ENCODE measurements at regions not wholly inside any gene's neighbourhood (a gene's known extent, or its start where the extent isn't known, plus 50 kb on each side); places are given as distances from the start of the nearest gene placed in this dataset.
"Not testable (repeated sequence)": the region's sequence is repeated elsewhere in the genome, so short reads cannot be mapped to it uniquely, and the experiment has no call there.

- no peak for ATAC-seq
These were observed 134.0 kb downstream of the SST start for GRCh38 chr3:187536185-187536584.

- ATAC-seq = no peak
These were observed 136.4 kb downstream of the SST start for GRCh38 chr3:187533797-187534196.

- no peak for ATAC-seq
These were observed 138.4 kb downstream of the SST start for GRCh38 chr3:187531831-187532230.

- no peak for ATAC-seq
These were observed 147.3 kb downstream of the SST start for GRCh38 chr3:187522890-187523289.

GRCh38 chr3:187522293-187522692, 147.9 kb downstream of the SST start:
- no peak for ATAC-seq

GRCh38 chr3:187521546-187521945, 148.6 kb downstream of the SST start:
- ATAC-seq = no peak

GRCh38 chr3:187520027-187520945, 149.9 kb downstream of the SST start:
- no peak for ATAC-seq

- ATAC-seq = no peak
These were observed 150.7 kb downstream of the SST start for GRCh38 chr3:187519428-187519890.

GRCh38 chr3:187518616-187519015, 150.4 kb downstream of the RTP4 start:
- ATAC-seq = no peak

GRCh38 chr3:187518207-187518606, 150.0 kb downstream of the RTP4 start:
- ATAC-seq = no peak

- no peak for ATAC-seq
These were observed 148.4 kb downstream of the RTP4 start for GRCh38 chr3:187516446-187517185.

GRCh38 chr3:187507905-187508304, 139.7 kb downstream of the RTP4 start:
- no peak for ATAC-seq

GRCh38 chr3:187507266-187507665, 139.1 kb downstream of the RTP4 start:
- no peak for ATAC-seq

GRCh38 chr3:187504435-187504834, 136.2 kb downstream of the RTP4 start:
- no peak for ATAC-seq

GRCh38 chr3:187498211-187498724, 130.1 kb downstream of the RTP4 start:
- no peak for ATAC-seq

- no peak for ATAC-seq
These were observed 128.9 kb downstream of the RTP4 start for GRCh38 chr3:187497052-187497451.

GRCh38 chr3:187494056-187494455, 125.9 kb downstream of the RTP4 start:
- ATAC-seq = not testable (repeated sequence)

GRCh38 chr3:187491371-187491770, 123.2 kb downstream of the RTP4 start:
- ATAC-seq = no peak

- ATAC-seq = no peak
These were observed 122.2 kb downstream of the RTP4 start for GRCh38 chr3:187490366-187490765.

- ATAC-seq = no peak
These were observed 116.5 kb downstream of the RTP4 start for GRCh38 chr3:187484547-187485295.

- no peak for ATAC-seq
These were observed 113.2 kb downstream of the RTP4 start for GRCh38 chr3:187481426-187481825.

GRCh38 chr3:187475613-187476012, 107.4 kb downstream of the RTP4 start:
- not testable (repeated sequence) for ATAC-seq
